GM18511 (cell line): ENCODE measurements at regions not wholly inside any gene's neighbourhood (a gene's known extent, or its start where the extent isn't known, plus 50 kb on each side); places are given as distances from the start of the nearest gene placed in this dataset.
"Not testable (repeated sequence)": the region's sequence is repeated elsewhere in the genome, so short reads cannot be mapped to it uniquely, and the experiment has no call there.

ENCODE experiments used
- ATAC-seq: cut with Tn5 transposase; IDR thresholded peaks from one replicate; pipeline ENCODE4 v1.9.1; 2021; ENCODE audit warnings: mild to moderate bottlenecking, moderate library complexity; ENCODE audit not compliant: unreplicated experiment

DNA sequence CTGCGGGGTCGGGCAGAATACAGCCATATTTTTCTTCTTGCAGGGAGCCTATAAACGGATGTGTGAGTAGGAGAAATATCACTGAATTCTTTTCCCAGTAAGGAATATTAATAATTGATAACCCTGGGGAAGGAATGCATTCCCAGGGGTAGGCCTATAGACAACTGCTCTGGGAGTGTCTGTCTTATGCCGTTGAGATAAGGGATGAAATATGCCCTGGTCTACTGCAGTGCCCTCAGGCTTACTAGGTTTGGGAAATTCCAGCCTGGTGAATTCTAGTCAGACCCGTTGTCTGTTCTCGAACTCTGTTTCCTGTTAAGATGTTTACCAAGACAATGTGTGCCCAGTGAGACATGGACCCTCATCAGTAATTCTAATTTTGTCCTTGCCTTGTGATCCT, 1129.3 kb downstream of the ZPLD1 start:
- ATAC-seq: not testable (repeated sequence)

DNA sequence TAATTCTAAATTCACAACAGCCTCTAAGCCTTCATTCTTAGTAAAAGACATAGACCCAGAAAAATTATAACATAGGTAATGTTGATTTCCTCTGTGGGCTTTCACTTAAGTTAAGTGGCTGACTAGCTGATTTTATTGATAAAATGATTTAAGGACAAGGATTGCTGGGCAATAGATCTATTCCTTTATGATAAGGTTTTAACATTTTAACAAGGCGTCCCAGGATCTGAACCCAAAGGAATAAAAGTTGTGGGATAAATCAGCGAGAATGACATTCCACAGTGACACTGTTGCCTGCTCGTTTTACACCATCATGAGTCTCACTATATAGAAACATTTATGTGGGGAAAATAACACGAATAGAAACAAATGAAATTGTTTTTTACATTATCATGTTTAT, 1151.0 kb downstream of the ZPLD1 start:
- ATAC-seq: no peak

DNA sequence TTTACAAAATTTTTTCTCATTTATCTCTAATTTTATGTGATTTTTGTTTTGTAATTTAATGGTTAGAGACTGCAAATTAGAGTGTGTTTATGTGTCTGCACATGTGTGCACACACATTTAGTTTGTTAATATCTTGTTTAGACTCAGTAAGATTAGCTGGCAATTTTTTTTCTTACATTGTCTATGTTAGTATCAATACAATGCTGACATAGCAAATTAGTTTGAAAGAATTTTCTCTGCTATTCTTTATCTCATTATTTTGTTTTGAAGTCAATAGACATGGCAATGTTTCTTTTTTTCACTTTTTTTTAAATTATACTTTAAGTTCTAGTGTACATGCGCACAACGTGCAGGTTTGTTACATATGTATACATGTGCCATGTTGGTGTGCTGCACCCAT, 1155.0 kb downstream of the ZPLD1 start:
- ATAC-seq: no peak

DNA sequence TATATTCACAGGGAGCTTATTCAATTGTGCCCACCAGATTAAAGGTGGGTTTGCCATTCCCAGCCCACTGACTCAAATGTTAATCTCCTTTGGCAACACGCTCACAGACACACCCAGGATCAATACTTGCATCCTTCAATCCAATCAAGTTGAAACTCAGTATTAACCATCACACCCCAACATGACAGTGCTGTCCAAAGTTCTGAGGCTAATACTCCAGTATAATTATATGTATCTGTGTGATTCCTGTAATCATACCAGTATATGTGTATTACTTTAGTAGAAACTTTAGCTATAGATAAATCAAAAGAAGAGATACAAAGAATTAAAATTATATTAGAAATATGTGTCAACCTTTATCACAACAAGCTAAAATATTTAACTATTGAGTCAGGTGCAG, 1166.0 kb downstream of the ZPLD1 start:
- ATAC-seq: no peak

DNA sequence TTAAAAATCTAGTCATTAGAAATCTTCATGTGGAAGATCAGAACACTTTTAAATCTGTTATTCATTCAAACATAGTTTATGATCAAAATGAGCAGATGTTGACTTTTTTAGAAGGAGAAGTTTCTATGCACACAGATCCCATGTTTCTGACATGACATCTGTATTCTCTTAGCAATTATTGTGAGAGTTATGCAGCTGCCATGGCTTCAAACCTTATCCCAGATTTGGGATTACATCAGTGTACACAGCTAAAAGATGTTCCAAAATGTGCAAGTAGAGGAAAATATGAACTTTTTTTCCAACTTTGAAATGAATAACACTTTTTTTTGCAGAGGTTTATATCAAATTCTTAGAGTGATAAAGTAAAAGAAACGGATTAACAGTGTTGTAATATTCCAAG, 1166.9 kb downstream of the ZPLD1 start:
- no peak for ATAC-seq

DNA sequence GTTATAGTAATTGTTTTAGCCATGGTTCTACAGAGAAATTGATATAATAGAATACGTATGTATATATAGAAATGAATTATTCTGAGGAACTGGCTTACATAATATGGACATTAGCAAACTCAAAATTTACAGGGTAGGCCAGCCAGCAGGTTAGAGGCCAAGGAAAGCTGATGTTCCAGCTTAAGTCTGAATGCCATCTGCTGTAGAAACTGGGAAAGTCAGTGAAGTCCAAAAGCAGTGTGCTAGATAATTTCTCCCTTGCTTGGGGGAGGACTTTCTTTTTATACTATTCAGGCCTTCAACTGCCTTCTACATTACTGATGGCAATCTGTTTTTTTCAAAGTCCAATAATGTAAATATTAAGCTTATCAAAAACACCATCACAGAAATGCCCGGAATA, 1174.7 kb downstream of the ZPLD1 start:
- ATAC-seq: no peak

DNA sequence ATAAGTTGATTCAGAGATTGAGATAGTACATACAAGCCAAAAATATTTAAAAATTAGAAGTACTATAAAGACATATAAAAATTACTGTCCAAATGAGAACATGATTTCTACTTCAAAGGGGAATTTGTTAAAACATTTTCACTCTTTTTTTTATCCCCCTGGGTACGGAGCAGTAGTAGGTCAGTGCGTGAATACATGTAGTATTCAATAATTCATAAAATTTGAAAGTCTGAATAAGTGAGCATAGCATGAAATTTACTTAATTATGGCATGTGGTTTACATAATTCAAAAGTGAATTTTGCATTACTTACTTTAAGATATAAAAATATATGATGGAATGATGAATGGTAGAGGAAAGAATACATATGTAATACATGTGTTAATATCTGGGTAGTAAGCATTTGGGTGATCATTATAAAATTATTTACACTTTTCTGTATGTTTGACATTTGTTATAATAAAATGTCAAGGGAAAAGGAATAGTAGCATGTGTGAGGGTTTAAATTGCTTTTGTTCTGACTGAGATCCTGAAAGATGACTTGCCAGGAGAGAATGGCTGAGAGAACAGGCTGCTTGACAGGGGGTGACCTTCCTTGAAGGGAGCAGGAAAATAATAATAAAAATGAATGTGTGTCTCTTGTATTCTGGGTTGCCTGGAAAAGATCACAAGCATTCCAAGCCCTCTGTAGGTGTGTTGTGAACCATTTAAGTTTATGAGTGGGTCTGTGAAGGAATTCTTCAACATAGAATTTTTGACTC, 1178.8 kb downstream of the ZPLD1 start:
- no peak for ATAC-seq

DNA sequence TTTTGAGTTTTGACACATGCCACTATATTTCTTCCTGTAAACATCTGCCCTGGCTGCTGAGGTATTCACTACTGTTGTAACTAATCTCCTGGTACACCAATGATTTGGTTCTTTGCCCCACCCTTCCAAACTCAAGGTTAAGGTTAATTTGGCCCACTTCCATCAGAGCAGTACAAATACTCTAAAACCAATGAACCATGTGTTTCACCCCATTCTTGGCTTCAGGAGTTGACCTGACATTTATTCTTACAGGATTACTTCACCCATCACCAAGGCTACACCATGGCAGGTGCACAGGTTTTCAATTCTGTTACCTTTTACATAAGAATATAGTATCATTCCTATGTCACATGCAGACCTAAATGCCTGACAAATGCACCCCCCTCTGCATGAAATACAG, 1179.9 kb downstream of the ZPLD1 start:
- no peak for ATAC-seq

DNA sequence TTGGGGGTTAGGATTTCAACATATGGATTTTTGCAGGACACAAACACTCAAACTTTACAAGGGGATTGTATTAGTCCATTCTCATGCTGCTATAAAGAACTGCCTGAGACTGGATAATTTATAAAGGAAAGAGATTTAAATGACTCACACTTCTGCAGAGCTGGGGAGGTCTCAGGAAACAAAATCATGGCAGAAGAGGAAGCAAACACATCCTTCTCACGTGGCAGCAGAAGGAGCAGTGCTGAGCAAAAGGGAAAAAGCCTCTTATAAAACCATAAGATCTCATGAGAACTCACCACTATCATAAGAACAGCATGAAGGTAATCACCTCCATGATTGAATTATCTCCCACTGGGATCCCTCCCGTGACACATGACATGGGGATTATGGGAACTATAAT, 1183.1 kb downstream of the ZPLD1 start:
- ATAC-seq: no peak

DNA sequence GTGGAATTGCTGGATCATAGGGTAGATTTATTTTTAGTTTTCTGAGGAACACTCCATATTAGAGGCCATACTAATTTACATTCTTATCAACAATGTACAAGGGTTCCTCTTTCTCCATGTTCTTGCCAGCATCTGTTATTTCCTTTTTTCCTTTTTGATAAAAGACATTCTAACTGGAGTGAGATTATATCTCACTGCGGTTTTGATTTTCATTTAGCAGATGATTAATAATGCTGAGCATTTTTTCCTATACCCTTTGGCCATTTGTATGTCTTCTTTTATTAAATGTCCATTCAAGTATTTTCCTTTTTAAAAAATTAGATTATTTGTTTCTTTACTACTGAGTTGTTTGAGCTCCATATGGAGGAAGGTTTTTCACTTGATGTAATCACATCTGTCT, 1189.5 kb downstream of the ZPLD1 start:
- ATAC-seq: no peak

DNA sequence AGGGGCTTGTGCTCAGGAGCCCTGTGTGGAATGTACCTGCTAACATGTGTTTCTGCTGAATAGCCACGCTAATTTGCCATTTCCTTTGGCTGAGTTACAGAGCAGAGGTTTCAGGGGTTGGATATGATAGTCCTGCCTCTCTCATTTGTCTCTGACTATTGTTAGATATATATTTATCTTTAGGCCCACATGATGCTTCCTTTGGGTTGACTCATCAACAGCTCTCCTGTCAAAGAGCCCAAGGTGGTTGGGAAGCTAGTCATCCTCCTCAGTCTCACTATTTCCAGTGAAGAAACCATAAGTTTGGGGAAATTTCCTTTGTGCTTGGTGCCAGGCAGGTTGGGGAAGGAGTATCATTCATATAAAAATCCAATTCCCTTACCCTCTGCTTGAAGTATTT, 1194.6 kb downstream of the ZPLD1 start:
- no peak for ATAC-seq

DNA sequence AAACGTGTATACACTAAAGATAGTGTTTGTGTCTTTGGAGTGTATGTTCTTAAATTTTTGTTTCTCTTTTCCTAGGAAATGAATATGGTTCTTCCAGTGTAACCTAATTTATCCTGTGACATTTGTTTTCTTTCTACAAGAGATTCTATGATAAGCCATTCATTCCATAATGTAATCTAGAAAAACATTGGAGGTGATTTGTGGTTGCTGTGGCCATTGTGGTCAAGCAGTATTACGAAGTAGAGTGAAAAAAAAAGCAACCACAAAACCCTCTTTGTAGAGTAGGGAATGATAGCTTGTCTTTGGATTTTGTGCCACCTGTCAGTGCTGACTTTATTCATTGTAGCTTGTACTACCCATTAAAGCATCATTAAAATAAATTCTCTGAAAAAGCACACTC, 1209.6 kb downstream of the ZPLD1 start:
- ATAC-seq: no peak

DNA sequence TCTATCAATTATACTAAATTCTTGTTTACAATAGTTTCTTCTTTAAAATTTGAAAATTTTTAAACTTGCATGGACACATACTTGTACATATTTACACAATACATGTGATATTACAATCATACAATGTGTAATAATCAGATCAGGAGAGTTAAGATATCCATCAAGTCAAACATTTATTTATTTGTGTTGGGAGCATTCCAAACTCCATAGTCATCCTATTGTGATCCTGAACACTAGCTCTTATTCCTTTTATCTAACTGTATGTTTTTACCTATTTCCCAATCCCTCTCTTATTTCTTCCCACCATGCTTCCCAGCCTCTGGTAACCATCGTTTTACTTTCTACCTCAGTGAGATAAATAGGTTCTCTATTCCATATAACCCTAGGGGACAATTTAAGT, 1219.2 kb downstream of the ZPLD1 start:
- ATAC-seq: no peak

DNA sequence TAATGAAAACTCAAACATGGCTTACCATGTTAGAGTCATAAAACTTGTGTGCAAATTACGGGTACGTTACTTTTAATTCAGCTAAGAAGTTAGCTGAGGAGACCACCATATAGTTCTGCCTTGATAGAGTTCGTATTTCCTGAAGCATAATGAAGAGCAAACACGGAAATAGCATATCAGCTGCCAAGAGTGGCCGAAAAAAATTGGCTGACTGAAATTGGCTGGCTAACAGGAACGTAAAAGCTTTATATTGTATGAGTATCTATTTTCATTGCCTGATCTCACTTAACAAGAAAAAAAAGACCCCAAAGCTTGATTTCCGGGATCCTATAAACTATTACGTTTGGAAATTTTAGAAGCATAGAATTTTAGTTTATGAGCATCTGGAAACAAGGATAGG, 1222.9 kb downstream of the ZPLD1 start:
- no peak for ATAC-seq

DNA sequence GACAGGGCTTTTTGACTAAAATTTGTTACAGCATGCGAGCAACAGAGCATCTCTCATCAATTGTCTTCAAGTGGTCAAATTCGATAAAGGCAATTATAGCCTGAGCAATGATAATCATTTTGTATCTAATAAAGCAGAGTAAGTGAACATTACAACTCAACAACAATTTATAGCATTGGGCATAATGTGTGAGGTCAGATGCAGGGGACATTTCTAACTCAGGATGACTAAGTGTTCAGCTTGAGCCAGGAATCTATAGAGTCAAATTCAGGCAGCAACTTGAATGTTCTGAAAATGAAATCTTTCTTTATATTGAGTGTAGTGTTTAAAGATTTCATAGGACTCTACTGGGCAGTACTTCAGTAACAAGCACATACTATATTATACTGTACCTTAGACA, 1226.0 kb downstream of the ZPLD1 start:
- ATAC-seq: no peak

DNA sequence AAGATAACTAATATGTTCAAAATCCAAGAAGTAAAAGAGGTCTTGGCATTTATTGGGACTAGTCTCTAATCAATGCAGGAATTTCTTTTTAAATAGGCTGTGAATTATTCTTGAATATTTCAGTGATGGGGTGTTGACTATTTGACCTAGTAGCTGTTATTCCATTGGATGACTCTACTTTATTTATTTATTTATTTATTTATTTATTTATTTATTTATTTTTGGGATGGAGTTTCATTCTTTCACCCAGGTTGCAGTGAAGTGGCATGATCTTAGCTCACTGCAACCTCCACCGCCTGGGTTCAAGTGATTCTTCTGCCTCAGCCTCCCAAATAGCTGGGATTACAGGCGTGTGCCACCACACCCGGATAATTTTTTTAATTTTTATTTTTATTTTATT, 1227.8 kb downstream of the ZPLD1 start:
- ATAC-seq: no peak

DNA sequence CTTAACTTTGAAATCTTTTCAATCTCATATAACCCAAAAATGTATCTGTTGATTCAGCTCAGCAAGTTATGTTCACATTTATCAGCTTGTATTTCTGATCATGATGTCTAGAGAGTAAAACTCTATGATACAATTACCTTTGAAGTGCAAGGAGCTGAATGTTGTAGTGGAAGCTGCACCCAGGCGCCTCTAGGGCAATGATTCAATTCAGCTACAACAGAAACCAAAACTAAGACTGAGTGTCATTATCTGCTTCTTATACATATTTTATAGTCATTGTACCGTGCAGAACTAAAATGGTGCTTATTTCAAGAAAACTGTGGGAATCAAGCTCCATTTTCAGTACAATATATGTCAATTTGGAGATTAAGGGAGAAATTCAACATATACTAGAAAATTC, 1237.5 kb downstream of the ZPLD1 start:
- no peak for ATAC-seq

DNA sequence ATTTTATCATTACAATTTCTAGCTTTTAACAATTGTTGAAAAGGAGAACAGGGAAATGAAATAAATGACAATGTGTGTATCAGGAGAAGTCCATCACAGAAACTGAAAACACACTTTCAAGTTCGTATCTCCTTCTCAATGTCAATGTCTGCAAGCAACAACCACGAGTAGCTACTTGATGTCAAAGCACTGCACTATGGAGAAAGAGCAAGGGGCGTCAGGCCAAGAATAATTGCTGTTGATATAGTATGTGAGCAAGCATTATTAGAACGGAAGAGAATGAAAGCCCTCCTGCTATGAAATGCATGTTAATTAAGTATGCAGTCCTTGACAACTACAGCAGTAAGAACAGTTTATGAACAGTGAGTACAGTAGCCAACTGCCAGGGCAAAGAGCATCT, 1250.1 kb downstream of the ZPLD1 start:
- no peak for ATAC-seq

DNA sequence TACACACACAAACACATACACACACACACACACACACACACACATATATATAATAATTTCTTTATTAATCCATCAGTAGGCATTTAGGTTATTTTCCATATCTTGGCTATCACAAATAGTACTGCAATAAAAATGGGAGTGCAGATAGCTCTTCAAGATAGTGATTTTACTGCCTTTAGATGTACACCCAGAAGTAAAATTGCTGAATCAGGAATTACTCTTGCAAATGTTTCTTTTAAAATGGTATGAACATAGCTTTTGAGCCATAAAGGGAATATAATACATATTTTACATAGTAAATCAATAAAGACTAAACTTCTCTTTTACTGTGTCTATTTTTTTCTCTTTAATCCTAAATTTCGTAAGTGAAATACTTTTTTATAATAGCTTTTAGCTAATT, 1251.1 kb downstream of the ZPLD1 start:
- no peak for ATAC-seq

DNA sequence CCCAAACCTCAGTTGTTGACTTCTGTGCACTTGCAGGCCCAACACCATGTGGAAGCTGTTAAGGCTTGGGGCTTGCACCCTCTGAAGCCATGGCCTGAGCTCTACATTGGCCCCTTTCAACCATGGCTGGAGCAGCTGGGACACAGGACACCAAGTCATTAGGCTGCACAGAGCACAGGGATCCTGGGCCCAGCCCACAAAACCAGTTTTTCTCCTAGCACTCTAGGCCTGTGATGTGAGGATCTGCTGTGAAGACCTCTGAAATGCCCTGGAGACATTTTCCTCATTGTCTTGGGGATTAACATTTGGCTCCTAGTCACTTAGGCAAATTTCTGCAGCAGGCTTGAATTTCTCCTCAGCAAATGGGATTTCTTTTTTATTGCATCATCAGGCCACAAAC, 1255.7 kb downstream of the ZPLD1 start:
- ATAC-seq: no peak

DNA sequence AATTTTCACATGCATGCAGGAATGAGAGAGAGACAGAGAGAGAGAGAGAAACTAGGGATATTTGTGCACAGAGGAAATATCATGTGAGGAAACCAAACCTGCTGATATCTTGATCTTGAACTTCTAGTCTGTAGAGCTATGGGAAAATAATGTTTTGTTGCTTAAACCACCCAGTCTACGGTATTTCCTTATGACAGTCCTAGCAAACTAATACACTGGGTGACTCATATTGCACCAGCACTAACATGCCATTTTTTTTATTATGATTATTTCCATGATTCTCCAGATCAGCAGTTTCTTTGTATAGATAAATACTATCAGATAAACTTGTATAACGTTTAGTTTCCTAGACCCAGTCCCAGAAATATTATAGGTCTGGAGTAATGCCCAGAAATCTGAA, 1259.0 kb downstream of the ZPLD1 start:
- no peak for ATAC-seq

DNA sequence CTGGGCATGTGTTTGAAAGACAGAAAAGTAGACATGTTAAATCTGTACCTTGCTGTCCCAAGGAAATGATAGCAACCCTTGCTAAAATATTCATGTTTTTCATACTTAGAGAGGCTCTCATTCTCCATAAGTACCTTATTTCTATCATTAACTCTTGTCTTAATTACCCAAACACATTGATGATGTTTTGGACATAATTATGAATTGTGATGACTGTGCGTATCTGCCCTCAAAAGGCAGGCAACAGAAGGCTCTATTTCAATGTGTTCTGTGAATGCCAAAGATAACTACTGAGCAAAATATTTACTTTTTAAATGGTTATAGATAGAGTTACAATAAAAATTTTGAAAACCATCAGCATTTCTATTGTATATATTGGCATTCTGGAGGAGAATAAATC, 1263.8 kb downstream of the ZPLD1 start:
- ATAC-seq: no peak

DNA sequence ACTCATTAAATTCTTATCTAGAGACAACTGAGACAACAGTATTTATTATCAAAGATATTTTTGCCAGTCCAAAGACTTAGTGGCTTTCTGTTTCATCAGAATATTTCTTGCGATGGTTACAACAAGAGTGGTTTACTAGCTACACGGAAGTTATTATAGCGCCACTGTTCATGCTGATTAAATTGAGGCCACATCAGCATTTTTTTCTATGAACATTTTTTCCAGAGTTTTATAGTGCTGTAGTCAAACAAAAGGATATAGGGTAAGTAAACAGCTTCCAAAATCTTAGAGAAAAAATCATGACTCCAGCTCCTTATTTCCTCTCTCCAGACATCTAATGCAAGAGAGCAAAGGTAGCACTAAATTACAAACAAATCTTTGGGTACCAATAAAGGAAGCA, 1264.4 kb downstream of the ZPLD1 start:
- ATAC-seq: no peak
